Activated T-cell treated with anti-CD3 and anti-CD28 coated beads, Interleukin-2, amount 50 U/mL, for 48 hours (primary cell): ENCODE measurements at regions not wholly inside any gene's neighbourhood (a gene's known extent, or its start where the extent isn't known, plus 50 kb on each side); places are given as distances from the start of the nearest gene placed in this dataset.

Experiments
- DNase-seq, 2 experiments: peaks; one replicate each; pipeline ENCODE4 v3.0.0-alpha.2; 2020

DNA sequence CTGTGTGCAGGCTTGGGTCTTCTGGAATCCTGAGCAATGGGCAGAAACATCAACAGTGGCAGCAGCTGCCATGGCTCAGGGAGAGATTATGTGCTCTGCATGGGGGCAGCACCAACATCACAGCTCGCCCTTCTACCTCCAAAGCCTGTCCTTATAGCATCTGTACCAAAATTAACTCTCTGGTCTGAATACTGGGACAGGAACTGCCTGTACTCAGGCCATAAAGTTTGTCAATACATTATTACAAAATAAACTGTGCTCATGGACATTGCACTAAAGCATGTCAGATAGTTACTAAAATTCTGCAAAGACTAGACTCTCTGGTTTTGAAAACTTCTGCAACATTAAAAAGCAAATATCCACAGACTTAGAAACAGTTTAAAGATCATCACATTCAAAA lies 91.6 kb downstream of the ZC3H11B start:
- no peak for DNase-seq

DNA sequence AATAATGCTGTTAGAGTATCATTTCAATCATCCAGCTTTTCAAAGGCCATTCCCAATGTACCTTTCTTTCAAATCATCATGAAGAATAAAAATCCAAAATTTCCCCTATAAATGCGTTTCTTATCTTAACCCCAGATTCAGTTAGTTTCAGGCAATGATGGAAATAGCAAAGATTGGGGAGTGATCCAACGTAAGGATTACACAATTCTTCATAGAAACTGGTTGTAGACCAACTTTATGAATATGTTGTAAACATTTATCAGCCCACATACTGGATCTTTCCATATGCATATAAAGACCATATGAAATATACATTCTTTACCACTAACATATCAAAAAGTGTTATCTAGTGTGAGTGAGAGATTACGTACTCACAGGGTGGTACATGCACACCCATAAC lies 92.7 kb downstream of the ZC3H11B start:
- DNase-seq = no peak

DNA sequence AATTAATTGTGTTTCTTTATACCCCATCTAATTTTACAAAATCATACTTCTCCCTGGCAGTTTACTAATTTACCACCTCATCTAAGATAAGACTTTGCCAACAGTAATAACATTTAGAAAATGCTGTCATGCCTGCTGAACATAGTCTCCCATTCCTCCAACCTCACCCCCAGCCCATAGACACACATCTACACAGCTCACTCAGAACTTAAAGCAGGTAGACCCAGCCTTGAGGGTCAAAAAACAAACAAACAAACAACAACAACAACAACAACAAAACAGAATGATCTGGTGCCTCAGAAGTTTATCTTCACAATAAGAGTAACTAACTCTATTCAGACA lies 94.0 kb downstream of the ZC3H11B start:
- no peak for DNase-seq

DNA sequence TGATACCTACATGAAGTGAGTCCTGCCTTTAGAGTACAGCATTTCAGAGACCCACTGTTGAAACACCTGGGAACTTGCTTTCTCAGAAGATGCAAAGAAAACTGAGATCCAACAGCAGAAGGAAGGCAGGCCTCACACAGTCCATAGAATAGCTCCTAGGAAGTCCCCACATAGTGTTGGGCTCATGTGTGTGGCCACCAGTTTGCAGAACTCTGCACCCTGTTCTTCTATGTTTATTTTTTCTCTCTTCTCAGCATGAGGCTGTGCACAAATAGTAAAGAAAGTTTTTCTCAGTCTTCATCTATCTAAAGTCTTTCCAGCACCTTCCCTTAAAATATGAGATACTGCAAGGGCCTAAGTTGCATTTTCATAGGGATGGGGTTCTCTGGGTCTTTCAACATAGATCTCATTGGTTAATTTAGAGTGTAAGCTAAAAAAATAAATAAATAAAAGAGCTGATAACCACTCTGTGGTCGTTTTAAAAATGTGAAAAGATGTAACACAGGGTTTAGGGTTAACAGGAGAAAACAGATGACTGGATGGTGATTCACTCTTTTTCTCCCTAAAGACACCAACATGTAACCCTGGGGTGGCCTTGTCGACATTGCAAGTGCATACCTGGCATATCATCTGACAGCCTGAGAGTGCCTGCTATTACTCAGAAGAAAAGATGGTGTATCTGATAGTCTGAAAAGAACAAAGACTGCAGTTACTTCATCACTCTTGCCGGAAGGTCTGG lies 94.6 kb downstream of the ZC3H11B start:
- no peak for DNase-seq

DNA sequence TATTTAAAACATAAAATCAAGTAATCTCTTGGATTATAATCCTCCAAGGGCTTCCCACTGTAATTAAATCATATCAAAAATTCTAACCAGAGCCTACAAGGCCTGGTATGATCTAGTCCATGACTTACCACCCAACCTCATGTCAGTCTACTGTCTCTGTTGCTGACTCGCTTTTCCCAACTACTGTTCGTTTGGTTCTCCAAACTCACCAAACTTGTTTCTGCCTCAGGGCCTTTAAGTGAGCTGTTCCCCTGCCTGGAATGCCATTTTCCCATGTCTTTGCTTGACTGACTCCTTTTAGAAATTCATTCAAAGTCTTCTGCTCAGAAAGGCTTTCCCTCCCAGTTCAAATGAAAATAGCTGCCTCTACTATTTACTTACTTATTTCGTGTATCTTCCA lies 95.9 kb downstream of the ZC3H11B start:
- no peak for DNase-seq

DNA sequence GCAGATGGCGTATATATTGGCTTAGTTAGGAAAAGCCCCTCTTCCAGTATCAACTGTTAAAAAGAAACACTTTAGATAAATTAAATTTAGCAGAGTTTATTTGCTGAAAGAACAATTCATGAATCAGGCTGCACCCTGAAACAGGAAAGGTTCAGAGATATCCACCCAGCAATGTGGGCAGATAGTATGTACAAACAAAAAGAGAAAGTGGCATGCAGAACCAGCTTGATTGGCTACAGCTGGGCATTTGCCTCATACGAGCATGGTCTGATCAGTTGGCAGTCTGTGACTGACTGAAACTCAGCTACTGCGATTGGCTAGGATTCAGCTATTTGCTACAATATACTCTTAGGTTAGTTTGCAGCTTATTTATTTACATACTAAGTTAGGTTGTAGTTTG lies 98.2 kb downstream of the ZC3H11B start:
- no peak for DNase-seq

DNA sequence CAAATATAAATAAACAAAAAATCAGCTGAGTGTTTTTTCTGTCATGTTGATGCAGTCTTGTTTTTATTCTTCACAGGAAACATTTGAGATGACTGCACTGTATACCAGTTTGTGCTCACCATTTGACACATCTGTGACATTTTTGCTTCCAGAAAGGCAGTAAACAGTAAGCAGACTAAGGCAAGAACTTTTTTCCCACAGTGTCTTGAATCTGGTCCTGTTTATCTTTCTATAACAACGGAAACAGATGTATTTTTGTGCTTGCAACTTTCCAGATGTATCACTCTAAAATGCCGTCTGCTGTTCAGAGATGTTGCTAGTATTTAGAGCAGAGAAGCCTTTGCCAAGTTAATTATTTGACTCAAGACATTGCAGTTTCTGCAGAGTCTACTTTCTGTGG lies 105.5 kb downstream of the ZC3H11B start:
- DNase-seq = no peak

DNA sequence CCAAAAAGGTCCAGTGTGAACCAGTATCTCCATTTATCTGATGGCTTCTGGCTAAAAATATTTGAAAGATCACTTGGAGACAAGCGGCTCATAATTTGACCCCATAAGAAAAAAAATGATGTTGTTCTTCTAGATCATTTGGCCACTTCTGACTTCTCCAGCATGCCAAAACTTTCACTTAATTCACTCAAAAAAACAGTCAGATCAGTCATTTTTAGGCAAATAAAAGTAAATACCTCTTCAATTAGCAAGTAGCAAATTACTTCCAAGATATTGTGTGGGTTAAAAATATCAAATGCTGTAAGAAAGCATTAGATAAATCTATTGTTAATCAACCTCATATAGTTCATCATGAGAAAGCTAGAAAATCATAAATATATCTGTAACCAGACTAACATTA lies 106.0 kb downstream of the ZC3H11B start:
- DNase-seq = no peak

DNA sequence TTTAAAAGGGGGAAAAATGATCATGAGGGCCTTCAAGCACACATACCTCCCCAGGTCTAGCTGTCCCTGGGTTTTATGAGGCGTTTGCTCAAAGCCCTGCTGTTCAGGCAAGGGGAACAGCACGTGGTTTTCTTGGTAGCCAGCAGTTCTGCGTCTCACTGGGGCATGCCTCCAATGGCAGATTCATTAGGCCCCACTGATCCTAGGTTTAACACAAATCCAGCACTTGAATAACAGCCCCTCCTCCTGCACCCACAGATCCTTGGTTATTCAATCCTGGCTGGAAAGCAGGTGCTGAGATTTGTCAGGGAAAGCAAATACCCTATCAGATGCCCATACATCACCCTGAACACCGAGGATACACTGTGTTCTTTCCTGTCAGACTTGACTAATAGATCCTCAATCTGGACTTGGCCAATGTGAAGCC lies 106.4 kb downstream of the ZC3H11B start:
- DNase-seq = no peak

DNA sequence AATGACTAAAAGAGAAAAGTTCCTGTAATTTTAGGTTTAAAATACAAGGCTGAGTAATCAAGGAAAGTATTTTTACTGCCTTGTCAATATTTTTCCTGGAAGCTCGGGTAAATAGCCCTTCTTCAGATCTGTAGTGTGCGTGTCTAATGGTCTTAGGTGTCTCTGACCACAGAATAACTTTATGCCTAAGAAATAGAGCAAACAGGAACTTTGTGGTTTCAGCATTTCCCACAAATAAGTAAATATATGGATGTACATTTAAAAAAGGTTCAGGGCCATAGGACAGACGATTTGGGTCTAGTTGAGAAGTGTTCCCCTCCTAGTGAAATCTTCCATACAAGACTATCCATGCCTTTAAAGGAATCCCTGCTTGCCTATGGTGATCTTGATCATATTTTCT lies 107.0 kb downstream of the ZC3H11B start:
- no peak for DNase-seq

DNA sequence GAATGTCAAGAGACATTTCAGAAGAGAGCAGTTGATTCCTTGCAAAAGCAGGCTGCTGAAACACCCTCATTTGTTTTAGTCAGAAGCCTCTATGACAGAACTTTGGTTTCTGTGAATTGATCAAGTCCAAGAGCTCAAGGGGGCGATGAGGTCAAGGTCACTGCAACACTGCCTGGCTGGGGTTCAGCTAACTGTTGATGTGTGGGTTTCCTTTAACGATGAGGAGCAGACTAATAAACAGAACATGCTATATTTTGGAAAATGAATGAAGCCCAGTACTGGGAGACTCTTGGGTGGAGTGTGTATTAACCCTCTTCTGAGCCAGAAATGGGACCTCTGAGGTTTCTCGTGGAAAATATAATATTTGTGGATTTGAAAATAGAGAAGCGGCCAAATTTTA lies 109.3 kb downstream of the ZC3H11B start:
- DNase-seq = no peak

DNA sequence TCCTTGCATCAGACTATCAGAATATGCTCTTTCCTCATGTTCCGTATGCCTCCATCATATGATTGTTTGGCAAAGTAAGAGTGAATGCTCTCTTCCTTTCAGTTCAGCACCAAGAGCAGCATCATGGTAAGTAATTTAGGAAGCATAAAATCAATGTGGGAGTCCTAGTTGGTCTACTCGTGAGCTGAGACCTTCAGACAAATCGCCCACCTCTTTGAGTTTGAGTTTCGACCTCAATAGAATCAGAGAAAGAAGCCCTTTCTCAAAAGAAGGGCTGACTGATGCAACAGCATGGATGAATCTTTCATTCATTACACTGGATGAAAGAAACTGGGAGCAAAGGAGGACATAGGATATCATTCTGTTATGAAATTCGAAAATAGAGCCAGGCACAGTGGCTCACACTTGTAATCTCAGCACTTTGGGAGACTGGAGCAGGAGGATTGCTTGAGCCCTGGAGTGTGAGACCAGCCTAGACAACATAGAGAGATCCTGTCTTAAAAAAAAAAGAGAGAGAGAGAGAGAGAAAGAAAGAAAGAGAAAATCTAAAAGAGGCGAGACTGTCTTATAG lies 112.5 kb downstream of the ZC3H11B start:
- no peak for DNase-seq

DNA sequence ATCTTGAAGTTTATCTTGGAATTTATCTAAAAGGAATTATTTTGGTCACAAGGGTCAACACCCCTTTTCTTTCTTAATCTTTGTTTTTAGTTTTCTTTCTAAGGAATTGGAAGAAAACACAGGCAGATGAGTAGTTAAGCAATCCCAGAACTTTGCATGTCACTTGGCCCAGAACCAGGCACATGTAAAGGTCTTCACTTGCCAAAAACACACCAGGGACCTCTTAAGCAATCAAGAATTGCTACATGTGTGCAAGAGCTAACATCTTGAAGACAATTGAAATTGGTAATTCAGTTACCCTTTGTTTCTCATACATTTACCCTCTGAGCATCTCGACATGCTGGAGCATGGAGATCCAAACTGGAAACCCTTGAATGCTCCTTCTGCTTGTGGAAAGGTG lies 114.2 kb downstream of the ZC3H11B start:
- DNase-seq = no peak

DNA sequence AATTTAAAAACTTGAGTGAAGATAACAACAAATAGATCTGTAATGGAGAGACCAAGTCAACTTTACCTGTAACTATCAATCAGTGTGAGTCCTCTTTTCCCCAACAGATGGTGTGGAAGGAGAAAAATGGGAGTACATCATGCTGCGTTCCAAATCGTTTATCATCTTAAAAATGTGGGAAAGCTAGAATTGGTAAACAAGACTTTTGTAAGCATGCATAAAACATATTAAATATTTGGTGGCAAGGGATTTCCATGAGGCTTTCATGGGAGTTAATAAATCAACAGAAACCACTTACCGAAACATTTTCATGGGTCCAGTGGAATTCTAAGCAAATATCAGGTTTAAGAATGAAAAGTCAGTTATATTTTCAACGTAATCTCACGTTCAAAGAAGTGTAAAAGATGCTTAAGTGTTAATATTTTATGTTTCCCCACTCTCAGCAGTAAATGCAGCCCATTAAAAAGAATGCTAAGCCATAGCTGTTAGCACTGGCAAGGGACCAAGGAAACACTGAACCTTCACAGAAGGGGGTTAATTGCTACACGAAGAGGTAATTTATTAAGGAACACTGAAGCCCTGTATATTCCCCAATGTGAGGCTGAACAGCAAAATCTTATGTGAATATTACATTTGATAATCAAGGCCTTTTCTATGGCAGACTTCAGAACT lies 117.0 kb downstream of the ZC3H11B start:
- no peak for DNase-seq

DNA sequence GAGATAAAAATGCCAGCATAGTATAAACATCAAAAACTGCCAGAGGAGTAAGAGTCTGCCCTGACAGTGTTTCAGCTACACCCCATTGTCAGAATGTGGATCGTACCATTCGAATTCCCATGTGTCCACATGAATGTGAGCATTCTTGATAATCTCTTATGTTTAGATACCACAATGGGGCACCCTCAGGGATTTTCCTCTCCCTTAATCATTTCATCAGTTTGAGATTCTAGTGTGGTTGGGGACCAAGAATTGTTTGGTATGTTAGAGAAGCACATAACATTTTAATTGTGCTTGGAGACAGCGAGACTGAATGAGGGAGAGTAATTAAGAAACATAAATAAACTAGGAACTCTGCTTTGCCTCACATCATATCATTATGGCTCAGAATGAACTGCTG lies 120.2 kb downstream of the ZC3H11B start:
- no peak for DNase-seq

DNA sequence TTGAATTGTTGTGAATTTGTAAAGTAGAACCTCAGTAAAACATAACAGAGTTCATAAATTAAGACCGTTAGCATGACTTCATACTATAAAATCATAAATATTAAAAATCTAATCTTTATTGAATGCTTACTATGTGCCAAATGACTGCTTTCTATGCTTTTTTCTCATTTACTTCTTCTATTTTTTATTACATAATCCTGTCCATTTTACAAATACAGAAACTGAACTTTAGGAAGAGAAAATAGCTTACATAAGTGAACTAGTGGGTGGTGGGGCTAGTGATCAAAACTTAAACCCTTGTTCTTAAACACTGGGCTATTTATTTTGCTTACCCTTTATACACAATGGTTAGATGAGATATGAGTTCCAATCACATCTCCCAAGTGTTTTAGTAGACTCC lies 122.3 kb downstream of the ZC3H11B start:
- DNase-seq = no peak

DNA sequence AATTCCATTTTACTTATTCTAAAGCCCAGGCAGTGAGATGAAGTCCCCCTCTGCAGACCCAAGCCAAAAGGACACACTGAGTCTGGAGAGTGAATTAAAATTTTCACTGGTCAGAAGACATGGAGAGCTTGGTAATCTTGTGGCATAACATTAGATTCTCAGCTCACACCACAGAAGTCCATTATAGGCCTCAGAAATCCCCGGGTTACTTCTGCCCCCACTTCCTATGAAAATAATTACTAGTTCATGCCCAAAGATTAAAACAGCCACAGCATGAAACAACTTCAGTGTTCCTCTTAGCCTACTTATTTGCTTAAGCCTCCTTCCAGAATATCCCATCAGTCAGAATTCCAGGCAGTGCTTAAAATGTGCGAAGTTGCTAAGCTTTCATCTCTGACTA lies 123.3 kb downstream of the ZC3H11B start:
- no peak for DNase-seq

DNA sequence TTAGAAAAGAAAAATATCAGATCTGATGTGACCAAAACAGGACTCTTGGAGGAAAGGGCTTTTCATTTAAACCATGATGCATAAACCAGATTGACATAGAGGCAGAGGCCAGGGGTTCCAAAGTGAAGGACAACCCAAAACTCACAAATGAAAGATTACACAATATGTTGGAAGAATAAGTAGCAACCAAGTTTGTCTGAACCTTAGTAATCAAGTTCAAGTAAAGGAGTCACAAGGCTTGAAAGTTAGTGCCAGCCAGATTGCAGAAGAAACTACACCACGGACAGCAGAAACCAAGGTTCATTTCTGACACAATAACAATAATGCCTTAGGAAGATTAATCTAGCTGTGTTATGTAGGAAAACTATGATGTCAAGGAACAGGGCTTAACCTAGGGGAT lies 124.6 kb downstream of the ZC3H11B start:
- DNase-seq = no peak

DNA sequence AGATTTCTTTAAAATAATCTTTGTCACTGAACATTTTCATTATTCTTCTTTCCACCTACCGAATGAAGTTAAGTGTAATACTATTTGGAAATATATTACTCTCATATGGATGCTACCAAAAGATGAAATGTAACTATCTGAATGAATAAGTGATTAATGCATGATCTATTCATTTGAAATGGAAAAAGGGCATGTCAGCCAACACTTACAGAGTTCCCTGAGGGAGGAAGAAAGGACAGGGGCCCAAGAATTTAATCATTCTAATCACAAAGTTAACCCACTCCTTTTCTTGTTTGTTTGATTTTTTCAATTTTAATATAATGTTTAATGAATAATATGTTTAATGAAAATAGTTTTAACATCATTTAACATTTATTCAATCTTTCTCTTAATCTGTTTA lies 129.4 kb downstream of the ZC3H11B start:
- no peak for DNase-seq

DNA sequence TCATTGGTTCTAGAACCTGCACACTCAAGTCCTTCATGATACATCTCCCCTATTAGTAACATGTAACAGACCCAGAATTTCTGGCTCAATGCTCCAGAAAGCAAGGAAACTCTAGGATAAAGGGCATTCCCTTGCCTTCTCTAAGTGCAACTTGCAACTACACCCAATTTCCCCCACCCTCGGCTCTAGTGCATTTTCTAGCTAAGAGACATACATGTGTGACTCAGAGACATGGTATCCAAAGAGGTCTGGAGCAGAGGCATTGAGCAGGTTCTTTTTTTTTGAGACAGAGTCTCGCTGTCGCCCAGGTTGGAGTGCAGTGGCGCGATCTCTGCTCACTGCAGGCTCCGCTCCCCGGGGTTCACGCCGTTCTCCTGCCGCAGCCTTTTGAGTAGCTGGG lies 132.9 kb downstream of the ZC3H11B start:
- no peak for DNase-seq

DNA sequence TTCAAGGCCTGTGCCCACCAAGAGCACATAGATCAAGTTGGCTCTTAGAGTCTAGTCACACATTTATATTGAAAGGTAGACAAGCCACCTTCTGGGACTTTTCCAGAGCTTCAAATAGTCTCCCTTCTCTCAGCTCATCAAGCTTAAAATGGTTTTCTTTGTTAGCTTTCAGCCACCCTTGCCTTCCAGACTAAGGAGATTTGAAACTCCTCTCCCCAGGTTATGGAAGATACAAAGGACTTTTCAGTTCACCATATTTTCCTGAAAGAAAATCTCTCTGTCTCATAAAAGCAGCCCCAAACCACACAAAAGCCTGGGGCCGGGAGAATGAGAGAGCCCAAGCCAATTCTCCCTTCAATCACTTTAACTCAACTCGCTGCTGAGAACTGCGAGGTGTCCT lies 134.1 kb downstream of the ZC3H11B start:
- DNase-seq = no peak

DNA sequence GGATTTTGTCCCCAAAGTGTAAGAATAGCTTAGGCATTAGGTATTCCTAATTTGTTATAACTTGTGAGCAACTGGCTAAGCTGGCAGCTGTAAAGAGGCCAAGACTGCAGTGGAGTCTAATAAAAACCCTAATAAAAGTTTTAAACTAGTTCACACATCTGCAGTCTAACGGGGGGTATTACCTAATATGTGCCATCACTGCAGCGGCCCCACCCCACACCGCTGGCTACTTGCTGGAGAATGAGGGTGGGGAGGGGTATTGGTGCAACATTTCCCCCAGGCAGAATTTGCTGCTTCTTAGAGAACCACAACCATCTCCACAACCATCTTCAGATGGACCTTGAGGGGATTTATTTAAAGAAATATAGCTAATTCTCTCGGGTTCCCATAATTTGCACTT lies 135.0 kb downstream of the ZC3H11B start:
- no peak for DNase-seq

DNA sequence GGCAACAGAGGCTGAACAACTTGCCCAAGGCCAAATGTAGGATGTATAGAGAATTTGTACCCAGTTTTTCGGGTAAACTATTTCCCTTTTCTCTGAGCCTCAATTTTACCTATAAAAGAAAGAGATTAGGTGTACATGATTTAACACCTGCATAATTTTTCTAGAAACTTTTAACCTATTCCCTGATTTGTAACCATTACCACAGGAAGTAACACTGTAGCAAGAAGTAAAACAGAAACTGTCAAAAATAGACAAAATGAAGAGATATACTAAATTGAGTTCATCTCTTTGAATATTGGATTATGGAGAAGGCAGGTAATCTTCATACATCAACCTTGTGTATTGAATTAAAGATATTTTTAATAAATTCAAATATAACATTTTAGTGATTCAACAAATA lies 136.2 kb downstream of the ZC3H11B start:
- DNase-seq = no peak

DNA sequence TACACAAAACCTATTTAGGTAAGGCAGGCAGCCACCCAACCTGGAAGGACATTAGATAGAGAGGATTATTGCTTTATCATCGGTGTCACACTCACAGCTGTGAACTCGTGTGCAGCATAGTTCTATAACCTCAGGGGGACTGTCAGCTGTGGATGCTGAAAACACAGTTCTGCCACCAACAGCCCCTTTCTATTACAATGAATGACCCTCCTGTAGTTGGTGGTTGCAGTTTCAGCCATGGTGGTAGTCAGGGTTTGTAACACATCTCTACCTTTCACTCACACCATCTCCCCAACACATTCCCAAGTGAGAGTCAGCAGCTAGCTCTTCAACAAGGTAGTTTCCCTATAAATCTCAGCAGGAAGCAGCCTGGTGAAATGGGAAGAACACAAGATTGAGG lies 136.8 kb downstream of the ZC3H11B start:
- DNase-seq = no peak

DNA sequence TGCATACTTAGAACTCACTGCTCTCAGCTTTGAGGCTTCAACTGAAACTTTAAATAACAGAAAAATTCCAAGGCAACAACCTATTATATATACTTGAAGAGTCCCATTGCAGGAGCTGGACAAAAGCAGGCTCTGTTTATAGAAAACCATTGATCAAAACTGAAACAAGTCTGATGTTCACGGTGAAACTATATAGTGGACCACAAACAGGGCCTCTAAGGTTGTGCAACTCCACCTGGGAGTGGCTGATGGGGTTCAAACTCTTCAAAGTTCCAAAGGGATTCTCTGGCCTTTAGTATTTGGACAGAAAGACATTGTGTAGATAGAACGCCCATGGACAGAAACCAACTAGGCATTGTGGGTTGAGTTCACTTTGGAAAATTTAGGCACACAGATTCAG lies 140.3 kb downstream of the ZC3H11B start:
- no peak for DNase-seq
